ENCODE measurements at regions not wholly inside any gene's neighbourhood (a gene's known extent, or its start where the extent isn't known, plus 50 kb on each side); places are given as distances from the start of the nearest gene placed in this dataset.

DNA sequence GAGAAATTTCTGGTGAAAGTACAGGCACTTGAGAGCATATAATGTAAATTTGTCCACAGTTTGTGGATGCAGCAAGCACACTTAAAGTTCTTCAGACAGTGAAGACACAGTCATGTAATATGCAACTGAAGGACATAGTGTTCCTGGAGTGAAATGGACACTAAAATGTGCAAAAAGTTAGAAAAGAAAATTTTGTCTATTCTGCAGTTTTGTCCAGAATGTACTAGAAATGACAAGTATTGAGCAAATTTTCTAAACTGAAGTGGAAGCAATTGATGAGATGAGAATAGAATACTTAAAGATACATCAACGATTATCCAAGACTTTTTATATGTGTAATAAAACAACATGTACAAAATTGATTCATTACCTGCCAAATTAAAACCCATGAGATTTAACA is 647.0 kb upstream of the IMPG1 start:
- Histone ChIP-seq H4K20me1 (ENCODE audit: insufficient read depth, low read length) (no peaks in the 10 kb centered on the region), H3K9me3 (ENCODE audit: insufficient read depth, low read length) (no peaks in the 10 kb centered on the region), H3K4me1 (ENCODE audit: low read length) (0 out of 2 replicates have a peak, but pooled peaks cover 3% of the 10 kb centered on the region), H3K4me2 (ENCODE audit: low read length) (no peak overlapping the region), H3K27me3 (ENCODE audit: low read depth, low read length) (no peaks in the 10 kb centered on the region), H3K9ac (ENCODE audit: low read length) (no peak overlapping the region), H3K4me3 (ENCODE audit: low read length) (no peak overlapping the region), H3K36me3 (replicated peaks; ENCODE audit: low read depth, low read length) (no peaks in the 10 kb centered on the region), H2AFZ (ENCODE audit: low read depth, low read length) (no peak overlapping the region), H3K27ac (ENCODE audit: low read length) (no peak overlapping the region), H3K79me2 (ENCODE audit: low read length) (no peaks in the 10 kb centered on the region)
- TF ChIP-seq EZH2phosphoT487 (IDR thresholded peaks at IDR 0.05; ENCODE audit: low read depth): no peak
- TF ChIP-seq, protein P1, sequence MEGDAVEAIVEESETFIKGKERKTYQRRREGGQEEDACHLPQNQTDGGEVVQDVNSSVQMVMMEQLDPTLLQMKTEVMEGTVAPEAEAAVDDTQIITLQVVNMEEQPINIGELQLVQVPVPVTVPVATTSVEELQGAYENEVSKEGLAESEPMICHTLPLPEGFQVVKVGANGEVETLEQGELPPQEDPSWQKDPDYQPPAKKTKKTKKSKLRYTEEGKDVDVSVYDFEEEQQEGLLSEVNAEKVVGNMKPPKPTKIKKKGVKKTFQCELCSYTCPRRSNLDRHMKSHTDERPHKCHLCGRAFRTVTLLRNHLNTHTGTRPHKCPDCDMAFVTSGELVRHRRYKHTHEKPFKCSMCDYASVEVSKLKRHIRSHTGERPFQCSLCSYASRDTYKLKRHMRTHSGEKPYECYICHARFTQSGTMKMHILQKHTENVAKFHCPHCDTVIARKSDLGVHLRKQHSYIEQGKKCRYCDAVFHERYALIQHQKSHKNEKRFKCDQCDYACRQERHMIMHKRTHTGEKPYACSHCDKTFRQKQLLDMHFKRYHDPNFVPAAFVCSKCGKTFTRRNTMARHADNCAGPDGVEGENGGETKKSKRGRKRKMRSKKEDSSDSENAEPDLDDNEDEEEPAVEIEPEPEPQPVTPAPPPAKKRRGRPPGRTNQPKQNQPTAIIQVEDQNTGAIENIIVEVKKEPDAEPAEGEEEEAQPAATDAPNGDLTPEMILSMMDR (IDR thresholded peaks at IDR 0.05; ENCODE audit: low read depth, low read length): no peak

DNA sequence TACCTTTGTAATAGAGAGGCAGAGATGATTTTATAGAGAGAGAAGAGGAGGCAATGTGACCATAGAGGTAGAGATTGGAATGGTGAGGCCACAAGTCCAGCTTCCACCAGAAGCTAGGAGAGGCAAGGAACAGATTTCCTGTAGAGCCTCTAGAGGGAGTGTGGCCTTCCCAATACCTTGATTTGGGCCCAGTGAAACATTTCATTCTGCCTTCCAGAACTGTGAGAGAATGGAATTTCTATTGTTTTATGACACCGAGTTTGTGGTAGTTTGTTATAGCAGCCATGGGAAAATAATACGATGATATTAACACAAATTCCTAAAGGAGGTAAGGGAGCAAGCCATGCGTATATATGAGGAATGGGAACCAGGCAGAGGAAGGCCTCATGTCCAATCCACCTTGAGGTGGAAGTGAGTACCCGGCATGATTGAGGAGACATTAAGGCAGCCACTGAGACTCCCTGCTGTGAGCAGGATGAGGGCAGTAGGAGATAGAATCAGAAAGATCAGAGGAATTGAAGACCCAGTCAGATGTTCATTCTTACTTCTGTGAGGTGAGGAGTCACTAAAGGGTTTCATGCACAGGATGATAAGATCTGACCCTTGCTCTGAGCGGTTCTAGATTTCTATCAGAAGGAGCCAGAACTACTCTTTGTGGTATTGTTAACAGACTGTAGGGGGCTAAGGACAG is 636.3 kb upstream of the IMPG1 start:
- H3K4me2 ChIP-seq (ENCODE audit: low read length): no peak overlapping the region
- H3K4me1 ChIP-seq (ENCODE audit: low read length): peaks cover 4% of the 10 kb centered on the region; the same call in 1 of the 2 replicates
- H3K9me3 ChIP-seq (ENCODE audit: insufficient read depth, low read length): no peaks in the 10 kb centered on the region
- no peaks in the 10 kb centered on the region for H3K79me2 ChIP-seq (ENCODE audit: low read length)
- H3K27ac ChIP-seq (ENCODE audit: low read length): no peak overlapping the region
- no peak for TF ChIP-seq EZH2phosphoT487 (IDR thresholded peaks at IDR 0.05; ENCODE audit: low read depth)
- TF ChIP-seq, protein P1 (IDR thresholded peaks at IDR 0.05; ENCODE audit: low read depth, low read length): no peak
- H3K4me3 ChIP-seq (ENCODE audit: low read length): no peak overlapping the region
- no peak overlapping the region for H3K9ac ChIP-seq (ENCODE audit: low read length)
- no peaks in the 10 kb centered on the region for H3K27me3 ChIP-seq (ENCODE audit: low read depth, low read length)
- no peaks in the 10 kb centered on the region for H3K36me3 ChIP-seq (replicated peaks; ENCODE audit: low read depth, low read length)
- H2AFZ ChIP-seq (ENCODE audit: low read depth, low read length): no peak overlapping the region
- no peaks in the 10 kb centered on the region for H4K20me1 ChIP-seq (ENCODE audit: insufficient read depth, low read length)

DNA sequence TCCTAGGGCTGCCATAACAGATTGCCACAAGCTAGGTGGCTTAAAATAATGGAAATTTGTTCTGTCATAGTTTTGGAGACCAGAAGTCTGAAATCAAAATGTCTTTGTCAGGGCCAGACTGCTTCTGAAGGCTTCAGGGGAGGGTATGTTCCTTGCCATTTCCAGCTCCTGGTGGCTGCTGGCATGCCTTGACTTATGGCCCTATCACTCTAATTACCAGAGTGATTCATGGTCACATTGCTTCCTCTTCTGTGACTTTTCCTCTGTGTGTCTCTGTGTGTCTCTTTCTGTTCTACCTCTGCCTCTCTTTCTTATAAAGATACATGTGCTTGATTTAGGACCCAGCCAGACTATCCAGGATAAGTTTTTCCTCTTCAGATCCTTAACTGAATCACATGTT is 635.2 kb upstream of the IMPG1 start:
- Histone ChIP-seq H3K9ac (ENCODE audit: low read length) (no peak overlapping the region), H3K27me3 (ENCODE audit: low read depth, low read length) (no peaks in the 10 kb centered on the region), H2AFZ (ENCODE audit: low read depth, low read length) (no peak overlapping the region), H3K79me2 (ENCODE audit: low read length) (no peaks in the 10 kb centered on the region), H3K27ac (ENCODE audit: low read length) (no peak overlapping the region), H3K36me3 (replicated peaks; ENCODE audit: low read depth, low read length) (no peaks in the 10 kb centered on the region), H4K20me1 (ENCODE audit: insufficient read depth, low read length) (no peaks in the 10 kb centered on the region), H3K9me3 (ENCODE audit: insufficient read depth, low read length) (no peaks in the 10 kb centered on the region), H3K4me2 (ENCODE audit: low read length) (no peak overlapping the region), H3K4me1 (ENCODE audit: low read length) (peaks cover 4% of the 10 kb centered on the region; the same call in 1 of the 2 replicates), H3K4me3 (ENCODE audit: low read length) (no peak overlapping the region)
- TF ChIP-seq, protein P1 (IDR thresholded peaks at IDR 0.05; ENCODE audit: low read depth, low read length): no peak
- TF ChIP-seq EZH2phosphoT487 (IDR thresholded peaks at IDR 0.05; ENCODE audit: low read depth): no peak

DNA sequence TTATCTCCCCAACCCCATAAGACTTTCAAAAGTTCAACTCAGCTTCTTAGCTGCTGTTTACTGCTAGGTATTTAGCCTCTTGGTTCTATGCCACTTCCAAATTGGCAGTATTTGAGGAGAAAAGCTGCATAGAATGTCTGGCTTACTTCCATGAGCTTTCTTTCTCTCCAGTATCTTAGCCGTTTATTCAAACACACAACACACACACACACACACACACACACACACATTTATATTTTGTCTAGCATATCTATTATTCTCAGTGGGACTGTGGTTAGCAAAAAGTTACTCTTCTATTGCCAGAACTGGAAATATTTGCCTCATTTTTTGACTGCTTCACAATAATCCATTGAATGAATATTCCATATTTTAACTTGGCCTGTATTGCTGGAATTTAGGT is 634.2 kb upstream of the IMPG1 start:
- no peaks in the 10 kb centered on the region for H3K79me2 ChIP-seq (ENCODE audit: low read length)
- H4K20me1 ChIP-seq (ENCODE audit: insufficient read depth, low read length): no peaks in the 10 kb centered on the region
- H2AFZ ChIP-seq (ENCODE audit: low read depth, low read length): no peak overlapping the region
- H3K4me1 ChIP-seq (ENCODE audit: low read length): peaks cover 4% of the 10 kb centered on the region; the same call in 1 of the 2 replicates
- TF ChIP-seq EZH2phosphoT487 (IDR thresholded peaks at IDR 0.05; ENCODE audit: low read depth): no peak
- TF ChIP-seq, protein P1 (IDR thresholded peaks at IDR 0.05; ENCODE audit: low read depth, low read length): no peak
- H3K27me3 ChIP-seq (ENCODE audit: low read depth, low read length): no peaks in the 10 kb centered on the region
- no peak overlapping the region for H3K9ac ChIP-seq (ENCODE audit: low read length)
- H3K4me3 ChIP-seq (ENCODE audit: low read length): no peak overlapping the region
- no peaks in the 10 kb centered on the region for H3K9me3 ChIP-seq (ENCODE audit: insufficient read depth, low read length)
- H3K36me3 ChIP-seq (replicated peaks; ENCODE audit: low read depth, low read length): no peaks in the 10 kb centered on the region
- no peak overlapping the region for H3K27ac ChIP-seq (ENCODE audit: low read length)
- no peak overlapping the region for H3K4me2 ChIP-seq (ENCODE audit: low read length)

Measured in OCI-LY3 (cell line).